HG02981 (cell line): ENCODE measurements at regions not wholly inside any gene's neighbourhood (a gene's known extent, or its start where the extent isn't known, plus 50 kb on each side); places are given as distances from the start of the nearest gene placed in this dataset.

ENCODE experiments used
- ATAC-seq: cut with Tn5 transposase; IDR thresholded peaks from one replicate; pipeline ENCODE4 v1.9.1; 2021; ENCODE audit warnings: mild to moderate bottlenecking, moderate library complexity; ENCODE audit not compliant: unreplicated experiment

DNA sequence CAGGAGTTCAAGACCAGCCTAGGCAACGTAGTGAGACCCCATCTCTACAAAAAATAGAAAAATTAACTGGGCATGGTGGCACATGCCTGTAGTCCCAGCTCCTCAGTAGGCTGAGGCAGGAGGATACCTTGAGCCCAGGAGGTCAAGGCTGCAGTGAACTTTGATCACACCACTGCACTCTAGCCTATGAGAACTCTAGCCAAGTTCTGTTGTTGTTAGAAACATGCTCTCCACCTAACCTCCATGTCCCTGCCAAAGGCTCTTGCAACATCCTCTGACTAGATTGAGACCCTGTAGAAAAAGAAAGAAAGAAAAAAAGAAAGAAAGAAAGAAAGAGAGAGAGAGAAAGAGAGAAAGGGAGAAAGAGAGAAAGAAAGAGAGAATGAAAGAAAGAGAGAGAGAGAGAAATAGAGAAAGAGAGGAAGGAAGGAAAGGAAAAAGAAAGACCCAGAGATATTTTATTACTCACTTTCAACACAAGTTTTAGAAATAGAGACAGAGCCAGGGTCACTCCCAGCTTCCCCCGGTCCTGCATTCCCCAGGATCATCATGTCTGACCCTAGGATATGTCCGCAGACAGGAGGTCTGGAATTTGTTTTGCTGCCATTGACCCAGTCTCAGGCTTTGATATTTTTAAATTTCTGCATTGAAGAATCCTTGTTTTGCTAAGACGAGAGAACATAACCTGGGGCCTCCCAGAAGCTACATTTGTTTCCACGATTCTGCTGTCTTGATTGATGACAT is 376.5 kb upstream of the CDH5 start:
- no peak for ATAC-seq

DNA sequence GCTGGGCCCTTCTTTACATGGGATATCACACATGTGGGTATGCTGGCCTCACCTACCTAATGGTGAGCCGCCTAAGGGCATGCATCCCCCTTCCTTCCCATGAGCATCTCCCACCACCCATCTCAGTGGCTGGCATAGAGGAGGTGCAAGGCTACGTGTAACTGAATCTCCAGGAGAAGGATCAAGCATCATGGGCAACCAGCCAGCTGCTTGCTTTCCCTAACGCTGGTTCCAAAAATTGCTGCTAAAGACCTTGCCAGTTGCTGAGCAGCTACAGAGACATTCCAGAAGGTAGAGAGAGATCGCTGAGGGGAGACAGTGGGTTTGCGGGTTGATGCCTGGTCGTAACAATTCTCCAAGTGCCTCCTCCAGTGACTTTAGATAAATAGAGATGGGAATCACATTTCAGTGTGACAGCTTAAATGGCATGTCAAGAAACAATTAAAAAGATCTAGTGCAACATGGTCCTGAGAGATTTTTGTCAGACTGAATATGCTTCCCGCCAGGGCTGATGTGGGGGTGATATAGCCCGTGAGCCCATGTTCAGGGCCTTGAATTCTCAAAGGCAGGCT is 378.4 kb upstream of the CDH5 start:
- ATAC-seq: no peak

DNA sequence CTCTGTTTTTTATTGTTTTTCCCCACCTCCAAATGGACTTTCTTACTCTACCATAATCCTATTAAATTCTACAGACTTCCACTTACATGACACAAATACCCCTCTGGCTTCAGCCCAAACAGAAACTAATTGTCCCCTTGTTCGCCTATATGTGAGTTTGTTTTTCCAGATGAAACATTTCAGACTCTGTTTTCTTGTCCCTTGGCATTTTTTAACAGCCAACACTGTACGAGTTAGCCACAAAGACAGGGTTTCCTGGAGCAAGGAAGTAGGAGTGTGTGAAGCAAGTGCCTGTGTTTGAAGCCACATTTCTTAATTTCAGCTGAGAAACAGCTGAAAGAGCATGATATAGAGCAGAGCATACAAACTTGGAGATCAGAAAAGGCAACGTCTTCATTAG is 382.2 kb upstream of the CDH5 start:
- no peak for ATAC-seq

GRCh38 chr16:65981057-65981456 is 385.4 kb upstream of the CDH5 start:
- no peak for ATAC-seq

- ATAC-seq: no peak
Observed at GRCh38 chr16:65975049-65975708, 391.3 kb upstream of the CDH5 start.

GRCh38 chr16:65967376-65967775 is 399.1 kb upstream of the CDH5 start:
- no peak for ATAC-seq

- ATAC-seq: no peak
Observed at GRCh38 chr16:65965628-65966027, 400.9 kb upstream of the CDH5 start.

DNA sequence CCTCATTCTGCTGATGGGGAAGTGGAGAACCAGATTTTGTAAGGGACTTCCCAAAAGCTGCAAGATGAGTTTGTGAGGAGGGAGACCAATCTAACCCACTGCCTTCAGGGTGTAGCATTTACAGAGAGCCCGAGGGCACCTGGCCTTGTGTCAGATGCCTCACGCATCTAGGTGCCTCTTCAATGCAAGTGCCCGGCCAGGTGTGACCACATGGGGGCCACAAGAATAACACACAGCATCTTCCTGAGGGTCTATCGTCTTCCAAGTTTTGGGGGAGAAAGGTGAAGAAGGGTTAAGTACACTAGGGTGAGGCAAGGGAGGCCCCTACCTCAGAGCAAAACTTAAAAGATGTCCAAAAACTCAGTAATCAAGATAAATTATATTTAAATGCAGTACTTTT is 401.7 kb upstream of the CDH5 start:
- ATAC-seq: no peak

DNA sequence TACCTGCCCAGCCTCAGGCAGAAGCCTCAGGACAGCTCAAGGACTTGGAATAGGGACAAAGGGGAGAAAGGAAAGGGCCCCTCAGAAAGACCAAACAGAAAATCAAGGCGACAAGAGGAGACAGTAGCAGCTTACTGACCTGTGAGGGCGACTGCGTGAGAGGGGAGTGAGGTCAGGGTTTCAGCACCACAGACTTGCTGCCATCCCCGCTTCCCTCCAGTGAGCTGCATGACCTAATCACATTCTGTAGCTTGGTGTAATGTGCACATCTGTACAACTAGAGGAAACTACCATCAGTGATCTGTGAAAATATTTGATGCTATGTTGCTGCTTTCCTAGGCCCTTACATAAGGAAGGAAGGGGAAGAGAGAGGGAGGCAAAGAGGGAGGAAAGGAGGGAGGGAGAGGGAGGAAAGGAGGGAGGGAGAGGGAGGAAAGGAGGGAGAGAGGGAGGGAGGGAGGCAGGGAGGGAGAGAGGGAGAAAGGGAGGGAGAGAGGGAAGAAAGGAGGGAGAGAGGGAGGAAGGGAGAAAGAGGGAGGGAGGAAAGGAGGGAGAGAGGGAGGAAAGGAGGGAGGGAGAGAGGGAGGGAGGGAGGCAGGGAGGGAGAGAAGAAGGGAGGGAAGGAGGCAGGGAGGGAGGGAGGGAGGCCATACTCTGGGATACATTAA is 404.9 kb upstream of the CDH5 start:
- no peak for ATAC-seq

DNA sequence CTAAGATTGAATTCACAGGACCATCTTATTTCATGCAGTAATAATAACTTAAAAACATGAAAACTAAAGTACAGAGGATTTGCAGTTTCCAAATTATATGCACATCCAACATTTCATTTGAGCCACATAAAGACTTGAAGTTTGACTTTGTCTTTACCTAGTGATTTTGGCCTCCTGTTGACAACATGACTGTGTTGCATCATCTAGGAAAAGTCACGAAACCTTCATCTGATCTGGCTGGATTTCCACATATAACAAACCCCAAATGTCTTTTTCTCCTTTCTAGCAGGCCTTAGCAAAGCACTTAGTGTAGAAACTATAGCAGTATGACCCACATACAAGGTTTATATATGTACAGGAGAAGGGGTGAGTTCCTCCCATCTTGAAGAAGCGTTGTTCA is 406.5 kb upstream of the CDH5 start:
- no peak for ATAC-seq

- no peak for ATAC-seq
Observed at GRCh38 chr16:65958086-65958485, 408.4 kb upstream of the CDH5 start.

- no peak for ATAC-seq
Observed at GRCh38 chr16:65956100-65956499, 410.4 kb upstream of the CDH5 start.

DNA sequence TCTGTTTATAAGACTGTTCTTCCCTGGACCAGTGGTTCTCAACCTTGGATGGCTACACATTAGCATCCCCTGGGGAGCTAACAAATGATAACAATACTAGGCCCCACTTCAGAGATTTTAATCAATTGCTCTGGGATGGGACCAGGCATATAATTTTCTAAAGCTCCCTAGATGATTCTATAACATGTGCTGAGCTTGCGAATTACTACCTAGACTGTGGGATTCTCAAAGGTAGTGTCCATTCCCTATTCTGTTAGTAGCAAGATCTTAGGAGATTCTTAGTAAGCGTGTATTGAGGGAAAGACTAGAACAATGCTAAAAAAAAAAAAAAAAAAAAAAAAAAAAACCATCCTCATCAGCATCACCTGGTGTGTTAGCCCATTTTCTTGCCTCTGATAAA is 412.0 kb upstream of the CDH5 start:
- no peak for ATAC-seq

DNA sequence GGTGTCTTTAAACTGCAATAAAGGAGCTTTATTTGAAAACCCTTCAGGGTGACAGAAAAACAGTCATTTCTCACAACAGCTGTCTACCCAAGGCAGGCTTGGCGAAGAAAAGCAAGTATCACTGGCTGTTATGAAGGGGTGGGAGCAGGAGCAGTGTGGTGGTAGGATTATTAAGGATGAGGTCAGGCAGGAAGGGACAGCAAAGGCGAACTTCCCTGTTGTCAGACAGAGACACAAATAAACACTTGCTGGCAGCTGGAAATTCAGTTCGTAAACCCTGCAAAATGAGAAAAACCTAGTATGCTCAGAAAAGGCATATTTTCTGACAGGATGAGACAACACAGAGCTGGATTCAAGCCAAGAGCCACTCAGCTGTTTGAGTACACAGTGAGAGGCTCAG is 416.3 kb upstream of the CDH5 start:
- no peak for ATAC-seq

DNA sequence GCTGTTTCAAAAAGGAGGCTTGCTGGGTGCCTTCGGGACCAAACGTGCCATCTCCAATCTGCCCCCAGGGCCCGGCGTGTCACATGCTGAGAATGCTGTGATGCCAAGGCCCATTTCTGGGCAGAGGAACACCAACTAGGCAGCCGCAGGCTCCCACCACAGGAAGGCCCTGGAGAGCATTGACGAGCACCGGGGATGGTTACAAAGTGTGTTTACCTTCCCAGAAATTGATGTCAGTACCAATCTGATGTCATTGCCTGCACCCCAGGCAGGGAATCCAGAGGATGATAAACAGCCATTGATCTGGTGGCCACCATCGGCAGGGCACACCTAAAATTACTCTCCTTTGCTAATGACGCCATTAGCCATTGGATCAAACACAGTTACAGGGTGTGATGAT is 418.1 kb upstream of the CDH5 start:
- ATAC-seq: no peak

- ATAC-seq: no peak
Observed at GRCh38 chr16:65947951-65948350, 418.5 kb upstream of the CDH5 start.

DNA sequence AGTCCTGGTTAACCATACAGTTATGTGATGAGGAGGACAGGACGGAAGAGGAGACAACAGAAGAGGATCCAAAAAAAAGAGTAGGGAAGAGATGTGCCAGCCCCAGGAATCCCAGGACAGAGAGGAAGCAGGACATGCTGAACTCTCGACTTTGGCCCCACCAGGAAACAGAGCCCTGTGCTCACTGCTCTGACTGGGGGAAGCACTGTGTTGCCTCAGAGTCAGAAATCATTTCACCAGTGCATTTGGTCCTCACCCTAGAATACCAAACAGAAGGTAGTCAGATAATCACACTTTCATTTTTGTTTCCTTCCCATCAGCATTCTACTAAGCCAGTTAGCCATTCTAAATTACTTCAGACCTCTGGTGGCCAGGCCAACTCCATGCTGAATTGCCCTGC is 421.0 kb upstream of the CDH5 start:
- ATAC-seq: no peak

DNA sequence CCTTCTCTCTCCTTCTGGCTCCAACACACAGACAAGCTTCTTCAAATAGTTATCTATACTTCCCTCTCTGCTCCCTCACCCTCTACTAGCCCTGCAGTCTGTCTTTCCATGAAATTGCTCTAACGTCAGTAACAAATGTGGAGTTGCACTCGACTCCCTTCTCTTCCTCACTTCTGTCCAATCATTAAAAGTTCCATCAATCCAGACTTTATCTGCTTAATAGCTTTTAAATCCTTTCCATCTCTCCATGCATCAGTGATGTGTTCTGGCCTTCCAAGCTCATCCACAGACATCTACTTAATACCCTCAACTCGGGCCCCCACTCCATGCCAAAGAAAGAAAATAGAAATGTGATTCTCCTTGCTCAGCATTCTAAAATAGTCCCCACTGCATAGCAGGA is 422.1 kb upstream of the CDH5 start:
- no peak for ATAC-seq

DNA sequence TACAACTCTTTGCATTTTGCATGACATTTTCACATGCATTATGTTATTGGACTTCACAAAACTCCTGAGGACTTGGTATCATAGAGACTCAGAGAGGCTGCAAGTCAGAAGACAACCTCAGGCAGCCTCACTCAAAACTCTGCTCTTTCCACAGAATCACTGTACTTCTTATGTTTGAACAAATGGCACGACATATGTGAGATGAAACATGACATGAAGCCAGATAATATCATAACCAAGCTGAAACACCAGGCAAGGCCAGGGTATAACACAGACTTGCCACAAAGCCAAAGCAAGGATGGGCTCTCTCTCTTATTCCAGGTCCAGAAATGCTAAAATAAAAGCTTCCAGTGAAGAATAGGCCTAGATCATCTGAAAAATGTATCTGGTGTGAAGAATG is 425.8 kb upstream of the CDH5 start:
- no peak for ATAC-seq

GRCh38 chr16:65938083-65938482 is 428.4 kb upstream of the CDH5 start:
- no peak for ATAC-seq

DNA sequence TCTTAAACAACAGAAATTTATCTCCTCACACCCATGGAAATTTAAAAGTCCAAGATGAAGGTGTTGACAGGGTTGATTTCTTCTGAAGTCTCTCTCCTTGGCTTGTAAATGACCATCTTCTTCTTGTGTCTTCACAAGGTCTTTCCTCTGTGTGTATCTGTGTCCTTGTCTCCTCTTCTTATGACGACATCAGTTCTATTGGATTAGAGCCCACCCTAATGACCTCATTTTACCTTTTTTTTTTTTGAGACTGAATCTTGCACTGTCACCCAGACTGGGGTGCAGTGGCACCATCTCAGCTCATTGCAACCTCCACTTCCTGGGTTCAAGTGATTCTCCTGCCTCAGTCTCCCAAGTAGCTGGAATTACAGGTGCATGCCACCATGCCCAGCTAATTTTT is 429.0 kb upstream of the CDH5 start:
- no peak for ATAC-seq

DNA sequence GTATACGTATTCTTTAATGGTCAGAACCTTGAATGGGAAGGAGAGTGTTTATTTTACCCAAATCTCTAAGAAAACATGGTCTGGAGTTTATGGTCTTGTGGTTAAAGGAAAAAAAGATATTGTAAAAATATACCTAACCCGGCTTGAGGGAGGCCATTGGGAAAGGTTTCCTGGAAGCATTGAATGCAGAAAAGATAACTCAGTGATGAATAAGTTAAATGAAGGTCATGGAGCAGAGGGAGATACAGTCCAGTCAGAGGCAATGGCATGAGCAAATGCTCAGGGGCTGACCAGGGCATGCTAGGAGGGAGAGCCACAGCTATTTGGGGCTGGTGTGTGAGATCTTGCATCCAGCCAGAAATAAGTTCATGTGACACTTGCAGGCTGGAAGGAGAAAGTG is 430.4 kb upstream of the CDH5 start:
- no peak for ATAC-seq
